Uterus (tissue), 3 donors: ENCODE measurements at regions not wholly inside any gene's neighbourhood (a gene's known extent, or its start where the extent isn't known, plus 50 kb on each side); places are given as distances from the start of the nearest gene placed in this dataset.

Experiments
- DNase-seq, 2 donors: peaks; one replicate each; pipeline ENCODE4 v3.0.0-alpha.2; 2019 to 2020
- H3K27ac ChIP-seq, 2 donors: fragments of 200-600 bp; sonication (generic); 1 replicate in 1 of 2; 2 replicates in 1 of 2; pipeline ENCODE4 v1.5.1; 2016 to 2018
- H3K27me3 ChIP-seq, 2 donors: fragments of 200-600 bp; sonication (generic); one replicate each; pipeline ENCODE4 v1.5.1; 2018 to 2019; ENCODE audit warnings: control low read depth in 1 of 2
- H3K36me3 ChIP-seq, 2 donors: fragments of 200-600 bp; sonication (generic); one replicate each; pipeline ENCODE4 v1.5.1; 2019; ENCODE audit warnings: control low read depth in 1 of 2
- H3K4me1 ChIP-seq, 2 donors: fragments of 200-600 bp; sonication (generic); one replicate each; pipeline ENCODE4 v1.5.1; 2018 to 2019; ENCODE audit warnings: control low read depth in 1 of 2
- H3K4me3 ChIP-seq, 2 donors: fragments of 200-600 bp; sonication (generic); 1 replicate in 1 of 2; 2 replicates in 1 of 2; pipeline ENCODE4 v1.5.1; 2018 to 2019; ENCODE audit warnings: mild to moderate bottlenecking in 1 of 2
- H3K9me3 ChIP-seq, 2 donors: fragments of 200-600 bp; sonication (generic); one replicate each; pipeline ENCODE4 v1.5.1; 2019; ENCODE audit warnings: control low read depth in 1 of 2
- CTCF ChIP-seq, 4 experiments: fragments of 200-600 bp in 2 of 4; fragments of 450-650 bp in 2 of 4; sonication (generic) in 2 of 4; IDR thresholded peaks; one replicate each; pipeline ENCODE4 v1.5.1; 2016 to 2019; ENCODE audit warnings: antibody characterized with exemption in 4 of 4, mild to moderate bottlenecking in 2 of 4, moderate library complexity in 1 of 4
- POLR2A ChIP-seq, 2 donors: fragments of 450-650 bp; IDR thresholded peaks; one replicate each; pipeline ENCODE4 v1.6.1; 2016; ENCODE audit warnings: antibody characterized with exemption in 2 of 2, mild to moderate bottlenecking in 1 of 2, moderate library complexity in 1 of 2
- intact Hi-C: fragments of 100-400 bp; cut with DNase I; formaldehyde crosslinking; loops from one replicate; pipeline ENCODE4 v1.15.1; 2023; ENCODE audit warnings: low total_unique reads
- donor health status: DM: yes; HTN: yes; CAD: no.

- no peak overlapping the region for H3K4me3 ChIP-seq
- DNase-seq: no peak
- intact Hi-C loops: no loop called here
- TF ChIP-seq CTCF (IDR thresholded peaks at IDR 0.05) (no peak), POLR2A (IDR thresholded peaks at IDR 0.05) (no peak)
- H3K27me3 ChIP-seq: no peaks in the 10 kb centered on the region
- no peaks in the 10 kb centered on the region for H3K9me3 ChIP-seq
- no peak overlapping the region for H3K27ac ChIP-seq
- H3K36me3 ChIP-seq: no peaks in the 10 kb centered on the region
- H3K4me1 ChIP-seq: no peaks in the 10 kb centered on the region
These were observed 666.5 kb downstream of the SLC16A7 start for GRCh38 chr12:60262378-60262777.

GRCh38 chr12:60263161-60263560 lies 667.3 kb downstream of the SLC16A7 start:
- Histone ChIP-seq H3K9me3 (no peaks in the 10 kb centered on the region), H3K27ac (no peak overlapping the region), H3K4me1 (no peaks in the 10 kb centered on the region), H3K36me3 (no peaks in the 10 kb centered on the region), H3K27me3 (no peaks in the 10 kb centered on the region), H3K4me3 (no peak overlapping the region)
- TF ChIP-seq CTCF (IDR thresholded peaks at IDR 0.05) (no peak), POLR2A (IDR thresholded peaks at IDR 0.05) (no peak)
- intact Hi-C loops: no loop called here
- DNase-seq: no peak

- no peak for DNase-seq
- no peak for TF ChIP-seq POLR2A (IDR thresholded peaks at IDR 0.05)
- TF ChIP-seq CTCF (IDR thresholded peaks at IDR 0.05): no peak
- Histone ChIP-seq H3K27me3 (no peaks in the 10 kb centered on the region), H3K4me3 (no peak overlapping the region), H3K9me3 (no peaks in the 10 kb centered on the region), H3K27ac (no peak overlapping the region), H3K36me3 (no peaks in the 10 kb centered on the region), H3K4me1 (no peaks in the 10 kb centered on the region)
- intact Hi-C loops: no loop called here
These were observed 668.1 kb downstream of the SLC16A7 start for GRCh38 chr12:60263836-60264493.

GRCh38 chr12:60265741-60266140 lies 669.9 kb downstream of the SLC16A7 start:
- Histone ChIP-seq H3K27me3 (no peaks in the 10 kb centered on the region), H3K27ac (no peak overlapping the region), H3K4me3 (no peak overlapping the region), H3K4me1 (no peaks in the 10 kb centered on the region), H3K36me3 (no peaks in the 10 kb centered on the region), H3K9me3 (no peaks in the 10 kb centered on the region)
- intact Hi-C loops: no loop called here
- no peak for DNase-seq
- TF ChIP-seq POLR2A (IDR thresholded peaks at IDR 0.05) (no peak), CTCF (IDR thresholded peaks at IDR 0.05) (no peak)

GRCh38 chr12:60266381-60266852 lies 670.6 kb downstream of the SLC16A7 start:
- TF ChIP-seq POLR2A (IDR thresholded peaks at IDR 0.05) (no peak), CTCF (IDR thresholded peaks at IDR 0.05) (no peak)
- Histone ChIP-seq H3K36me3 (no peaks in the 10 kb centered on the region), H3K4me3 (no peak overlapping the region), H3K9me3 (no peaks in the 10 kb centered on the region), H3K4me1 (no peaks in the 10 kb centered on the region), H3K27me3 (no peaks in the 10 kb centered on the region), H3K27ac (no peak overlapping the region)
- intact Hi-C loops: no loop called here
- DNase-seq: no peak
